ENCODE measurements at regions not wholly inside any gene's neighbourhood (a gene's known extent, or its start where the extent isn't known, plus 50 kb on each side); places are given as distances from the start of the nearest gene placed in this dataset.

- CTCF ChIA-PET, result no interaction called here
- H3K27me3 Mint-ChIP-seq (ENCODE audit: low read depth), result no peaks in the 10 kb centered on the region
- TF ChIP-seq GABPB1 (CRISPR knock-in tag; IDR thresholded peaks at IDR 0.05) (no peak), ELF4 (CRISPR knock-in tag; IDR thresholded peaks at IDR 0.05; ENCODE audit: low read depth) (no peak), ZNF671 (CRISPR knock-in tag; IDR thresholded peaks at IDR 0.05) (no peak), ZNF396 (CRISPR knock-in tag; IDR thresholded peaks at IDR 0.05; ENCODE audit: borderline replicate concordance) (no peak), ZNF121 (CRISPR knock-in tag; IDR thresholded peaks at IDR 0.05) (no peak), ATF1 (CRISPR knock-in tag; IDR thresholded peaks at IDR 0.05) (no peak), ZNF219 (CRISPR knock-in tag; IDR thresholded peaks at IDR 0.05; ENCODE audit: borderline replicate concordance) (no peak), KAT7 (CRISPR knock-in tag; IDR thresholded peaks at IDR 0.05; ENCODE audit: borderline replicate concordance) (no peak), FOXK1 (CRISPR knock-in tag; IDR thresholded peaks at IDR 0.05) (no peak)
- TF ChIP-seq, protein P1, sequence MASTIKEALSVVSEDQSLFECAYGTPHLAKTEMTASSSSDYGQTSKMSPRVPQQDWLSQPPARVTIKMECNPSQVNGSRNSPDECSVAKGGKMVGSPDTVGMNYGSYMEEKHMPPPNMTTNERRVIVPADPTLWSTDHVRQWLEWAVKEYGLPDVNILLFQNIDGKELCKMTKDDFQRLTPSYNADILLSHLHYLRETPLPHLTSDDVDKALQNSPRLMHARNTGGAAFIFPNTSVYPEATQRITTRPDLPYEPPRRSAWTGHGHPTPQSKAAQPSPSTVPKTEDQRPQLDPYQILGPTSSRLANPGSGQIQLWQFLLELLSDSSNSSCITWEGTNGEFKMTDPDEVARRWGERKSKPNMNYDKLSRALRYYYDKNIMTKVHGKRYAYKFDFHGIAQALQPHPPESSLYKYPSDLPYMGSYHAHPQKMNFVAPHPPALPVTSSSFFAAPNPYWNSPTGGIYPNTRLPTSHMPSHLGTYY (CRISPR knock-in tag; IDR thresholded peaks at IDR 0.05), result no peak
- no peak for ATAC-seq
- no peak overlapping the region for H3K4me3 Mint-ChIP-seq
- POLR2A ChIA-PET, result no interaction called here
- no peak overlapping the region for H3K27ac Mint-ChIP-seq
- H3K9me3 Mint-ChIP-seq, result peaks cover 4% of the 10 kb centered on the region; the same call in 1 of the 2 replicates
- peaks cover 34% of the 10 kb centered on the region for H3K4me1 Mint-ChIP-seq
- peaks cover 6% of the 10 kb centered on the region for H3K36me3 Mint-ChIP-seq
- no peak for DNase-seq (ENCODE audit: low spot score)
Measured at GRCh38 chr19:46911456-46911855, 50.7 kb downstream of the ARHGAP35 start.

DNA sequence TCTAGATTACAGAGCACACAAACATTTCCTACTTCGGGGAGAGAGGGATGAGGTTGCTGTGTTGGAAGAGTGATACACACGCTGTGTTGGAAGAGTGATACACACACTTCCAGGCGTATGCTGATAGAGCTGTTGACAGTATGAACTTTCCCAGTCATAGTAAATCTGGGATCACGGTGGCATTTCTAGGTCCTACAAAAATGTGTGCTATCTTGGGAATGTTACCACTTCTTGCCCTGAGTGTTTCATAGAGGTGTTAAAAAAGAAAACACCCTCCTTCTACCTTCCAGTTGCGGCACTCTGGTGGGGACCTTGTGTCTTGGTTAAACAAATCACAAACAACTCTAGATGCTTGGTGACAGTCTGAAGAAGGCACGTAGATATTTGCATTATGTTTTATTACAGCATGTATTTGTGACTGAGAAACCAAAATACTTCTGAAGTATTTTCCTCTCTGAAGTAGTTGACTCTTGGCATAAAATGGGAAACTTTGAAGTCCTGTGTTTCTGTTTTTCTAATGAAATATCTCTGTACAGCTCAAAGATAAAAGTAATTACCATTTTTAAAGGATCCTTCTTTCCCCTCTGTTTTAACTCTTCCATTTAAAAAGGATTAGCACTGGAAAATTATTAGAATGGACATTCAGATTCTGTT, 52.5 kb downstream of the ARHGAP35 start:
- peaks cover 32% of the 10 kb centered on the region for H3K4me1 Mint-ChIP-seq
- ATAC-seq (no peak), DNase-seq (ENCODE audit: low spot score) (no peak)
- TF ChIP-seq NR2C2 (CRISPR knock-in tag; IDR thresholded peaks at IDR 0.05), result no peak
- TF ChIP-seq, protein P2, sequence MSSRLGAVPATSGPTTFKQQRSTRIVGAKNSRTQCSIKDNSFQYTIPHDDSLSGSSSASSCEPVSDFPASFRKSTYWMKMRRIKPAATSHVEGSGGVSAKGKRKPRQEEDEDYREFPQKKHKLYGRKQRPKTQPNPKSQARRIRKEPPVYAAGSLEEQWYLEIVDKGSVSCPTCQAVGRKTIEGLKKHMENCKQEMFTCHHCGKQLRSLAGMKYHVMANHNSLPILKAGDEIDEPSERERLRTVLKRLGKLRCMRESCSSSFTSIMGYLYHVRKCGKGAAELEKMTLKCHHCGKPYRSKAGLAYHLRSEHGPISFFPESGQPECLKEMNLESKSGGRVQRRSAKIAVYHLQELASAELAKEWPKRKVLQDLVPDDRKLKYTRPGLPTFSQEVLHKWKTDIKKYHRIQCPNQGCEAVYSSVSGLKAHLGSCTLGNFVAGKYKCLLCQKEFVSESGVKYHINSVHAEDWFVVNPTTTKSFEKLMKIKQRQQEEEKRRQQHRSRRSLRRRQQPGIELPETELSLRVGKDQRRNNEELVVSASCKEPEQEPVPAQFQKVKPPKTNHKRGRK (CRISPR knock-in tag; IDR thresholded peaks at IDR 0.05; ENCODE audit: borderline replicate concordance), result no peak
- TF ChIP-seq IRF2 (CRISPR knock-in tag; IDR thresholded peaks at IDR 0.05; ENCODE audit: borderline replicate concordance, low read depth), result no peak
- no peak for TF ChIP-seq SP1 (CRISPR knock-in tag; conservative IDR thresholded peaks at IDR 0.05)
- no peak for TF ChIP-seq PRRX2 (CRISPR knock-in tag; IDR thresholded peaks at IDR 0.05)
- TF ChIP-seq ZNF219 (CRISPR knock-in tag; IDR thresholded peaks at IDR 0.05; ENCODE audit: borderline replicate concordance), result no peak
- no peak for TF ChIP-seq ZNF121 (CRISPR knock-in tag; IDR thresholded peaks at IDR 0.05)
- no peak for TF ChIP-seq ZMAT4 (CRISPR knock-in tag; IDR thresholded peaks at IDR 0.05)
- TF ChIP-seq NR1H2 (CRISPR knock-in tag; IDR thresholded peaks at IDR 0.05), result no peak
- TF ChIP-seq NFE2L1 (CRISPR knock-in tag; IDR thresholded peaks at IDR 0.05), result no peak
- no peak for TF ChIP-seq EMX1 (CRISPR knock-in tag; IDR thresholded peaks at IDR 0.05)
- no peak for TF ChIP-seq ZNF396 (CRISPR knock-in tag; IDR thresholded peaks at IDR 0.05; ENCODE audit: borderline replicate concordance)
- TF ChIP-seq, protein P3, sequence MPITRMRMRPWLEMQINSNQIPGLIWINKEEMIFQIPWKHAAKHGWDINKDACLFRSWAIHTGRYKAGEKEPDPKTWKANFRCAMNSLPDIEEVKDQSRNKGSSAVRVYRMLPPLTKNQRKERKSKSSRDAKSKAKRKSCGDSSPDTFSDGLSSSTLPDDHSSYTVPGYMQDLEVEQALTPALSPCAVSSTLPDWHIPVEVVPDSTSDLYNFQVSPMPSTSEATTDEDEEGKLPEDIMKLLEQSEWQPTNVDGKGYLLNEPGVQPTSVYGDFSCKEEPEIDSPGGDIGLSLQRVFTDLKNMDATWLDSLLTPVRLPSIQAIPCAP (CRISPR knock-in tag; IDR thresholded peaks at IDR 0.05), result no peak
- TF ChIP-seq, protein P4, sequence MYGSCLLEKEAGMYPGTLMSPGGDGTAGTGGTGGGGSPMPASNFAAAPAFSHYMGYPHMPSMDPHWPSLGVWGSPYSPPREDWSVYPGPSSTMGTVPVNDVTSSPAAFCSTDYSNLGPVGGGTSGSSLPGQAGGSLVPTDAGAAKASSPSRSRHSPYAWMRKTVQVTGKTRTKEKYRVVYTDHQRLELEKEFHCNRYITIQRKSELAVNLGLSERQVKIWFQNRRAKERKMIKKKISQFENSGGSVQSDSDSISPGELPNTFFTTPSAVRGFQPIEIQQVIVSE (CRISPR knock-in tag; IDR thresholded peaks at IDR 0.05; ENCODE audit: borderline replicate concordance), result no peak
- CTCF ChIA-PET, result interaction anchor here (0.6 to 1.3 kb wide), 3 partner anchors 10 to 100 kb away, joined by 3 to 5 read pairs (median 5); no protein-coding TSS in a partner anchor
- H3K9me3 Mint-ChIP-seq, result peaks cover 4% of the 10 kb centered on the region; the same call in 1 of the 2 replicates
- H3K36me3 Mint-ChIP-seq, result peaks cover 6% of the 10 kb centered on the region
- H3K4me3 Mint-ChIP-seq, result no peak overlapping the region
- POLR2A ChIA-PET, result interaction anchor here (0.8 kb wide), 1 partner anchor 41 kb away, joined by 3 read pairs; no protein-coding TSS in a partner anchor
- no peaks in the 10 kb centered on the region for H3K27me3 Mint-ChIP-seq (ENCODE audit: low read depth)
- H3K27ac Mint-ChIP-seq, result peak overlapping the region; percentile 57
